SU-DHL-6 (cell line): ENCODE measurements at regions not wholly inside any gene's neighbourhood (a gene's known extent, or its start where the extent isn't known, plus 50 kb on each side); places are given as distances from the start of the nearest gene placed in this dataset.

ENCODE experiments used
- CTCF ChIP-seq: fragments of 200-600 bp; sonication (generic); IDR thresholded peaks from one replicate; pipeline ENCODE4 v1.5.1; 2017; ENCODE audit warnings: antibody characterized with exemption, mild to moderate bottlenecking, low read length, moderate library complexity; ENCODE audit not compliant: insufficient read depth, poor library complexity, severe bottlenecking
- EZH2phosphoT487 ChIP-seq: fragments of 200-600 bp; sonication (generic), shearing (Covaris generic); conservative IDR thresholded peaks from 2 replicates; pipeline ENCODE4 v1.6.1; 2018; ENCODE audit warnings: mild to moderate bottlenecking, antibody characterized with exemption, low read length, moderate library complexity, mixed read lengths

DNA sequence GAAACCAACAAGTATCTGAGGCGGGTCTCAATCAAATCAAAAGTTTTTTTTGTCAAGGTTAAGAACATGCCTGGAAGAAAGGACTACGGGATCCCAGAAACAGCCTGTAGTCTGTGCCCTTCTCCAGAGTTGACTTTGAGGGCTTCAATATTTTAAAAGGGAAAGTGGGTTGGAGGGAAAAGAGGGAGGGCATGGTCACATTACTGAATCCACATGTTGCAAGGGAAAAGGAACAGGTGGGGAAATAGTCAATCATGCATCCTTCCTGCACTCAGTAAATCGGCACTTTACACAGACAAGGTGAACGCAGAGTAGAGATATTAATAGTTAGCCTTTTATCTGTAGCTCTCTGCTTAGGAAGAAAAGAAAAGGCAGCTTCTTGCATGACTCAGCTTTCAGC is 808.5 kb downstream of the UQCRFS1 start:
- TF ChIP-seq CTCF (no peak), EZH2phosphoT487 (no peak)
